ENCODE measurements at regions not wholly inside any gene's neighbourhood (a gene's known extent, or its start where the extent isn't known, plus 50 kb on each side); places are given as distances from the start of the nearest gene placed in this dataset.

DNA sequence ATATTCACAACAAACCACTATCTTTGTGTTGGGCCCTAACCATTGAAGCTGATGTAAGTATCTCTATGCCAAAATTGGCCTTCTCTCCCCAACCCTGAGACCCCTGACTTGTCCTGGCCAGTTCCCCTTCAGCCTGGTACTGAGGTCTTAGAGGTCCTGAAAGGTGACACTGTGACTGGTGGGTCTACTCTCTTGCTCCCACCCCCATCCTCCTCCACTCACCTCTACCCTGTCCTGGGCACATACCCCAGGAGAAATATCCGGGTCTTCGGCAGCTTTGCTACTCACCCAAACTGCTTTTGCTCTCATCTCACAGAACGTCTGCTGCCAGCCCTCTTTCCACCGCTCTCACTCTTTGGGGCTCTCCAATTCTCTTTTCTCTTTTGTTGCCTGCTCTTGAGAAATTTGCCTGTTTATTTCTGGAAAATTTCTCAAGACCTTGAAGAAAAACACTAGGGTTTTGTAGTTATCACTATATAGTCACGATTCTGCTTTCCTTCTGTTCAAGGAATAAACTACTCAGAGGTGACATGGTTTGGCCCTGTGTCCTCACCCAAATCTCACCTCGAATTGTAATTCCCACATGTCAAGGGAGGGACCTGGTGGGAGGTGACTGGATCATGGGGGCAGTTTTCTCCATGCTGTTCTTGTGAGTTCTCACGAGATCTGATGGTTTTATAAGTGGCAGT lies 133.8 kb upstream of the PKDCC start:
- DNase-seq (ENCODE audit: low spot score): no peak

GRCh38 chr2:41914936-41915335 lies 132.9 kb upstream of the PKDCC start:
- DNase-seq (ENCODE audit: low spot score): no peak

GRCh38 chr2:41916177-41916576 lies 131.6 kb upstream of the PKDCC start:
- no peak for DNase-seq (ENCODE audit: low spot score)

- no peak for DNase-seq (ENCODE audit: low spot score)
These were observed 130.2 kb upstream of the PKDCC start for GRCh38 chr2:41917587-41917986.

GRCh38 chr2:41919135-41919534 lies 128.7 kb upstream of the PKDCC start:
- DNase-seq (ENCODE audit: low spot score): no peak

GRCh38 chr2:41920181-41920580 lies 127.6 kb upstream of the PKDCC start:
- no peak for DNase-seq (ENCODE audit: low spot score)

DNA sequence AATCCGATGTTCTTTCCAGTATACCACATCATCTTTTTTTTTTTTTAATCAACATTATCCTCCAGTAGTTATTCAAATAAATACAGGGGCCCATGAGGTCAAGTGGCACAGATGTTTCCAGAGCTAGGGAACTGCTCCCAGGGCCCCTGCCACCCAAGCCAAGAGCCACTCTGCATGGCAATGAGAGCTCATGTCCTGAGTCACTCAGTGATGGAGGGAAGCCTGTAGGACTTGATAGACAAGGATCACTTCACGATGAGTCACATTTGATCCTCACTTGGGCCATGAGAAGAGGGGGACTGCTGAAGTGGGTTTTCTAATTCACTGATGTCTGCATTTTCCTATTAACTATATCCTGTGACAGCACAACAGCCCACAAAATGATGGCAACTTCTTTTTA lies 127.0 kb upstream of the PKDCC start:
- no peak for DNase-seq (ENCODE audit: low spot score)

GRCh38 chr2:41922177-41922576 lies 125.6 kb upstream of the PKDCC start:
- DNase-seq (ENCODE audit: low spot score): no peak

- DNase-seq (ENCODE audit: low spot score): no peak
These were observed 124.5 kb upstream of the PKDCC start for GRCh38 chr2:41923156-41923786.

- DNase-seq (ENCODE audit: low spot score): no peak
These were observed 123.8 kb upstream of the PKDCC start for GRCh38 chr2:41924024-41924423.

DNA sequence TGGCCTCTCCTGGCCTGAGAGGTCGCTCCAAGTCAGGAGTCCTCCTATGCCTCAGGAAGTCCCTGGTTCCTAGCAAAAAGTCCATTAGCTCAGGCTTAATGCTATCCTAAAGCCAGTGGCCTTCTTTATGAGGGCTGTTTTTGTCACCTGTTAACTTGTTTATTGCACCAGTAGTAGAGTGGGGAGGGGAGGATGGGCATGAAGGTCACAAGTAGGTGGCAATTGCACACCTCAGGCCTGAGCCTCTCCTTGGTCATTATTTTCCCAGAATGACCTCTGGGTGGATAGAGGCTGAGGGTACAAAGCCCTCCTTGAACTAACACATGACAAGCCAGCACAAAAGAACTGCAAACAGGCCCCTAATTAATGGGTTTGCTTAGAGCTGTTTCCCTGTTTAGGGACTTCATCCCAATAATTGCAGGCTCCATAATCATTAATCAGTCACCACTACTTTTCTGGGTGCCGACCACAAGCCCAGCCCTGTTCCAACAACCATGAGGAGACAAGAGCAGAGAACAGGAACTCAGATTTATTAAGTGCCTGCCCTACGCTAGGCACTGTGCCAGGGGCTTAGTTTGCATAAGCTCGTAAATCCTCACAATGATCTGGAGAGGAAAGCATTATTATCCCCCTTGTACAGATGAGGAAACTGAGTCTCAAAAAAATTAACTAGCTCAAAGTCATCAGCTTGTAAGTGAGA lies 123.0 kb upstream of the PKDCC start:
- no peak for DNase-seq (ENCODE audit: low spot score)

- DNase-seq (ENCODE audit: low spot score): no peak
These were observed 122.1 kb upstream of the PKDCC start for GRCh38 chr2:41925712-41926111.

- no peak for DNase-seq (ENCODE audit: low spot score)
These were observed 120.9 kb upstream of the PKDCC start for GRCh38 chr2:41926614-41927580.

- DNase-seq (ENCODE audit: low spot score): no peak
These were observed 120.1 kb upstream of the PKDCC start for GRCh38 chr2:41927581-41928264.

- no peak for DNase-seq (ENCODE audit: low spot score)
These were observed 119.3 kb upstream of the PKDCC start for GRCh38 chr2:41928526-41928925.

DNA sequence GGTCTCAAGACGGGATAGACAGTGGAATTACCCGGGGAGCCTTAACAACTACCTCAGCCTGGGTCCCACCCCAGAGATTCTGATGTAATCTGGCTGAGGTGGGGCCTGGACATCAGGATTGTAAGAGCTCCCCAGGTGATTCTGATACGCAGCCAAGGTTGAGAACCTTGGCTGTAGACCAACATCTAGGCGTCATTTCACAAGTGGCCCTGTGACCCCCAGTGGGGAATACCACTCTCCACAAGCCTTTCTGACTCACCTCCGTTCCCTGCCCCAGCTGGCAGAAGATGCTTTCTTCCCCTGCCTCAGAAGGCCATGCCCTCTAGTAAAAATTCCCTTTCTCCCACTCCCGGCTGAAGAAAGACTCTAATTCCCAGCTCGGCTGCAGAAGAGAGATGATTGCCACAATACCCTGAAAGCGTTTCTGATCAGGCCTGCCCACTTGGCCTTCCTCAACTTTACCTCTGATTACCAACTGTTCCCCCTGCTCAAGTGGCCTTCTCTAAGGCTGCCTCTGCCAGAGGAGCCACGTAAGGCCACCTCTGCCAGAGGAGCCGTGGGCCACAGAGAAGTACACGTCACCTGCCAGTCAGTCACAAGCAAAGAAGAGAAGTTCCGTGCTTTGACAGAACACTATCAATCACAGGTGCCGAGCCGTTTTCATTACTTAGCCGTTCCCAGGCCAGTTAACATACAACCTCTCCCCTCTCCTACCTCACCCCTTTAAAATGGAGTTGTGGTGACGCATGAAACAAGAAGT lies 116.8 kb upstream of the PKDCC start:
- DNase-seq (ENCODE audit: low spot score): no peak

DNA sequence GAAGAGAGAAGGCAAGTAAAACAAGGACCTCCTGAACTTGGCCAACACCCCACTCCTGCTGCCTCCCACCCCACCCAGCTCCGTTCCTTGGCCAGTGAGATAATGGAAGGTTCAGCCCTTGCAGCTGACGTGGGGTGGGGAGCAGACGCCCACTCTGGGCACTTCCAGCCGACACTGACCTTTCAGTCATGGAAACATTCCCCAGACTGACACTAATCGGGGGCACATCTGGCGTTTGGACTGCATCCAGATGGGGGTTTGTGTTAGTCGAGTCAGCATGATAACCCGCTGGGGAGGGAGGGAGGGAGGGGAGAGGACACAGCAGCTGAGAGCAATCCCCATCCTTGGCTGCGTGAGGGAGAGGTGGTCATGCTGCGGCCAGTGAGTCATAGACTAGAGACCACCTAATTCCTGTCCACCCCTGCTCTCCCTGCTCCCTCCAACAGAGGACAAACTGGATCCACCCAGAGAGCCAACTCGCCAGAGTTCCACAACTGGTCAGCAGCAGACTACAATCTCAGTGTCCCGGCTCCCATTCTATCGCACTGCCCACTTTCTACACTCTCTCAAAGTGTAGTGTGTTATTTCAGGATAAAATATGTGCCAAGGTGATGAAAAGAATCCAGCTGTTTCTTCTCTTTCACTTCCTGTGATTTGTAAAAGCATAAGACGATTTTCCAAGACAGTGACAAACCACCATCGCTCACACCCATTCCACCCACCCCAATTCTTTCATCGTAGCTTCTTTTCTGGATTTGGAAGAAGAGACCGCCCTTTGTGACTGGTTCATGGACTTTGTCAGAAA lies 115.4 kb upstream of the PKDCC start:
- no peak for DNase-seq (ENCODE audit: low spot score)

DNA sequence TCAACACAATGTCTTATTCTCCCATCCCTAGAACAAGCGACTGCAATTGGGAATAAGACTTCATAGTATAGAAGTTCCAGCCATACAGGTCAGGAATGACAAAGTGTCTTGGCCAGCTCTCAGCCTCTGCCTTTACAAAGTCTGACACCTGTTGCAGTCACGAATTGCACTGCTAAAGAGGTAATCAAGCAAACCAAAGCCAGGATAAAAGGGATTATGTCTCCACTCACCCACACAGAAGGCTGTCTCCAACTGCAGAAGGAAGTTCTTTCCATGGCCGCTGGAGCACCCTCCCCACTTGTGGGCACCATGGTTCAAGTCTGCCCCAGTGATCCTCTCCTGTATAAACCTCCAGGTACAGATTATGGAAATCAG lies 114.8 kb upstream of the PKDCC start:
- DNase-seq (ENCODE audit: low spot score): no peak

GRCh38 chr2:41933585-41934320 lies 114.1 kb upstream of the PKDCC start:
- DNase-seq (ENCODE audit: low spot score): no peak

Data from germinal center (tissue), 1 donor.